IMR-90 (cell line): ENCODE measurements at regions not wholly inside any gene's neighbourhood (a gene's known extent, or its start where the extent isn't known, plus 50 kb on each side); places are given as distances from the start of the nearest gene placed in this dataset.

Experiments
- ATAC-seq: fragments of 200-7000 bp; cut with Tn5 transposase; 2 replicates; pipeline ENCODE4 v1.9.1; 2020; ENCODE audit warnings: low read depth, mild to moderate bottlenecking, moderate library complexity
- BruUV-seq: library from RNA; stranded (reverse); fragments of 400-500 nt; replicated peaks from 2 replicates; lab custom pipeline; 2021; lab: Mats Ljungman, UMichigan
- CTCF ChIA-PET: fragments of 300-600 bp; formaldehyde crosslinking; extraction: SDS; loops from one replicate; lab custom pipeline; 2021; ENCODE audit warnings: antibody characterized with exemption; lab: Yijun Ruan, JAX
- POLR2A ChIA-PET: fragments of 300-600 bp; sonication (Branson Sonifier 250); formaldehyde crosslinking; loops from one replicate; lab custom pipeline; 2022; ENCODE audit warnings: antibody characterized with exemption; ENCODE audit not compliant: unreplicated experiment; lab: Charles Lee
- DNase-seq: peaks from one replicate; pipeline ENCODE4 v3.0.0; 2013
- H2AFZ ChIP-seq: replicated peaks from 2 replicates; pipeline ENCODE3; 2013; ENCODE audit warnings: low read length, mild to moderate bottlenecking; ENCODE audit not compliant: poor library complexity
- H2AK5ac ChIP-seq: 2 replicates; pipeline ENCODE4 v1.6.1; 2013; ENCODE audit warnings: low read depth, low read length, inconsistent platforms
- H2AK9ac ChIP-seq: replicated peaks from 2 replicates; pipeline ENCODE3; 2013; ENCODE audit warnings: mild to moderate bottlenecking, low read depth, low read length, moderate library complexity; ENCODE audit not compliant: poor library complexity
- H2BK120ac ChIP-seq: 2 replicates; pipeline ENCODE4 v1.6.1; 2013; ENCODE audit warnings: low read depth, low read length, inconsistent platforms
- H2BK15ac ChIP-seq: 3 replicates; pipeline ENCODE4 v1.6.1; 2013; ENCODE audit warnings: low read depth, low read length, inconsistent platforms
- H2BK20ac ChIP-seq: 2 replicates; pipeline ENCODE4 v1.6.1; 2013; ENCODE audit warnings: low read depth, mild to moderate bottlenecking, inconsistent platforms, low read length, moderate library complexity
- H2BK5ac ChIP-seq: 2 replicates; pipeline ENCODE4 v1.6.1; 2013; ENCODE audit warnings: mild to moderate bottlenecking, low read depth, low read length, inconsistent platforms; ENCODE audit not compliant: poor library complexity, severe bottlenecking
- H3K14ac ChIP-seq: replicated peaks from 2 replicates; pipeline ENCODE4 v1.6.1; 2013; ENCODE audit warnings: low read depth, low read length, inconsistent platforms
- H3K18ac ChIP-seq: 2 replicates; pipeline ENCODE4 v1.6.1; 2013; ENCODE audit warnings: low read depth, low read length, control low read depth
- H3K23ac ChIP-seq: 2 replicates; pipeline ENCODE4 v1.6.1; 2013; ENCODE audit warnings: low read depth, low read length, inconsistent platforms
- H3K27ac ChIP-seq: 2 replicates; pipeline ENCODE4 v1.5.1; 2013; ENCODE audit warnings: mild to moderate bottlenecking, control low read depth, low read length; ENCODE audit not compliant: insufficient read depth
- H3K27me3 ChIP-seq: 2 replicates; pipeline ENCODE4 v1.6.1; 2013; ENCODE audit warnings: low read length; ENCODE audit not compliant: control insufficient read depth, insufficient read depth
- H3K36me3 ChIP-seq: 2 replicates; pipeline ENCODE4 v1.6.1; 2013; ENCODE audit warnings: low read length, mixed read lengths; ENCODE audit not compliant: control insufficient read depth, insufficient read depth
- H3K4ac ChIP-seq: 2 replicates; pipeline ENCODE4 v1.6.1; 2013; ENCODE audit warnings: low read depth, low read length, inconsistent platforms
- H3K4me1 ChIP-seq: 2 replicates; pipeline ENCODE4 v1.6.1; 2013; ENCODE audit warnings: low read length, mixed read lengths; ENCODE audit not compliant: control insufficient read depth, insufficient read depth
- H3K4me2 ChIP-seq: 2 replicates; pipeline ENCODE4 v1.6.1; 2013; ENCODE audit warnings: low read depth, mild to moderate bottlenecking, control low read depth, low read length, moderate library complexity
- H3K4me3 ChIP-seq: 2 replicates; pipeline ENCODE4 v1.5.1; 2013; ENCODE audit warnings: low read depth, mild to moderate bottlenecking, control low read depth, low read length, moderate library complexity; ENCODE audit not compliant: insufficient read depth
- H3K56ac ChIP-seq: 2 replicates; pipeline ENCODE4 v1.6.1; 2013; ENCODE audit warnings: low read length, inconsistent platforms; ENCODE audit not compliant: insufficient read depth; ENCODE audit errors: extremely low read depth
- H3K79me1 ChIP-seq, 2 experiments: 2 replicates each; pipeline ENCODE4 v1.6.1; 2013; ENCODE audit warnings: low read length in 2 of 2, inconsistent platforms in 1 of 2, low read depth in 1 of 2
- H3K9ac ChIP-seq: 2 replicates; pipeline ENCODE4 v1.6.1; 2013; ENCODE audit warnings: low read depth, low read length, control low read depth
- H3K9me1 ChIP-seq: 2 replicates; pipeline ENCODE4 v1.6.1; 2013; ENCODE audit warnings: low read length, inconsistent platforms; ENCODE audit not compliant: insufficient read depth
- H3K9me3 ChIP-seq: 2 replicates; pipeline ENCODE4 v1.6.1; 2013; ENCODE audit warnings: low read length; ENCODE audit not compliant: control insufficient read depth, insufficient read depth
- H4K20me1 ChIP-seq: 2 replicates; pipeline ENCODE4 v1.6.1; 2013; ENCODE audit warnings: low read length, inconsistent platforms; ENCODE audit not compliant: insufficient read depth
- H4K5ac ChIP-seq: 2 replicates; pipeline ENCODE4 v1.6.1; 2013; ENCODE audit warnings: mild to moderate bottlenecking, low read depth, low read length, control low read depth
- H4K8ac ChIP-seq, 2 experiments: 2 replicates each; pipeline ENCODE4 v1.6.1; 2013; ENCODE audit warnings: low read depth in 2 of 2, low read length in 2 of 2, control low read depth in 1 of 2, inconsistent platforms in 1 of 2
- H4K91ac ChIP-seq: 2 replicates; pipeline ENCODE4 v1.6.1; 2013; ENCODE audit warnings: low read depth, low read length, inconsistent platforms; ENCODE audit not compliant: insufficient read depth
- CTCF ChIP-seq: conservative IDR thresholded peaks from 2 replicates; pipeline ENCODE4 v1.5.1; 2012; ENCODE audit warnings: mild to moderate bottlenecking, low read depth, low read length, improper control_type of control experiment
- FOS ChIP-seq: fragments of 150-350 bp; IDR thresholded peaks from 2 replicates; pipeline ENCODE4 v1.6.1; 2016; ENCODE audit warnings: low read depth, low read length
- MAFK ChIP-seq: IDR thresholded peaks from 2 replicates; pipeline ENCODE4 v1.6.1; 2012; ENCODE audit warnings: low read depth, low read length, improper control_type of control experiment
- WGBS, 2 experiments: methylation state at CpG; one replicate each; pipeline versions ENCODE4 v1.1.5 to v1.1.7; 2013; ENCODE audit warnings: missing lambda C conversion rate in 2 of 2; ENCODE audit not compliant: insufficient read length in 1 of 2; ENCODE audit errors: extremely low coverage in 2 of 2; 5-methylcytosine and 5-hydroxymethylcytosine counted together
- dilution Hi-C: fragments of 300-500 bp; cut with HindIII; formaldehyde crosslinking; loops from one replicate; pipeline ENCODE4 v1.14.3; 2018; ENCODE audit warnings: low sequenced_read_pairs; ENCODE audit not compliant: unreplicated experiment
- in situ Hi-C: fragments of 300-500 bp; cut with MboI; formaldehyde crosslinking; loops from 3 replicates; pipeline ENCODE4 v1.14.3; 2019; ENCODE audit warnings: low sequenced_read_pairs, inconsistent platforms, mixed read lengths
- intact Hi-C: fragments of 100-400 bp; cut with micrococcal nuclease; formaldehyde crosslinking; loops from 2 replicates; pipeline ENCODE4 v1.10.0; 2022

GRCh38 chr14:41549821-41550607 is 56.7 kb upstream of the LRFN5 start:
- H2AK9ac ChIP-seq, result no peak overlapping the region
- ChIA-PET CTCF (no interaction called here), POLR2A (no interaction called here)
- H3K36me3 ChIP-seq, result no peaks in the 10 kb centered on the region
- no peaks in the 10 kb centered on the region for H3K79me1 ChIP-seq
- H3K27ac ChIP-seq, result no peak overlapping the region
- no peak overlapping the region for H4K8ac ChIP-seq
- no peak overlapping the region for H2BK20ac ChIP-seq
- BruUV-seq, result no TSS peak
- H3K4me1 ChIP-seq, result peaks cover 2% of the 10 kb centered on the region; the same call in 1 of the 2 replicates
- H4K91ac ChIP-seq, result no peak overlapping the region
- no peak overlapping the region for H3K56ac ChIP-seq
- intact Hi-C loops, result no loop called here
- no peak overlapping the region for H2AK5ac ChIP-seq
- H3K9ac ChIP-seq, result no peak overlapping the region
- H2AFZ ChIP-seq, result no peak overlapping the region
- in situ Hi-C loops, result no loop called here
- no peaks in the 10 kb centered on the region for H3K9me3 ChIP-seq
- DNase-seq (peak; percentile 62), ATAC-seq (peak; percentile 61)
- no peaks in the 10 kb centered on the region for H4K20me1 ChIP-seq
- no peak overlapping the region for H3K23ac ChIP-seq
- dilution Hi-C loops, result no loop called here
- H3K4me2 ChIP-seq, result no peak overlapping the region
- H3K14ac ChIP-seq, result no peak overlapping the region
- no peak overlapping the region for H4K5ac ChIP-seq
- no peak overlapping the region for H3K18ac ChIP-seq
- no peak overlapping the region for H2BK5ac ChIP-seq
- no peak overlapping the region for H3K4me3 ChIP-seq
- TF ChIP-seq CTCF, result no peak
- 0 out of 2 replicates have a peak, but pooled peaks have one; percentile 0 for TF ChIP-seq MAFK
- TF ChIP-seq FOS, result peak; percentile 72
- no peak overlapping the region for H3K4ac ChIP-seq
- H3K27me3 ChIP-seq, result no peaks in the 10 kb centered on the region
- 29% methylated on average over 1 of the region's 2 CpGs; no CpG with 5 or more reads in 1 of the 2 experiments for WGBS, 2 experiments
- H2BK120ac ChIP-seq, result no peak overlapping the region
- H3K9me1 ChIP-seq, result no peaks in the 10 kb centered on the region
- H2BK15ac ChIP-seq, result no peak overlapping the region
